Hematopoietic multipotent progenitor cell treated with erythropoietin and hydrocortisone succinate and interleukin-3 and kit ligand, for 6 days (in vitro differentiated cells): ENCODE measurements at regions not wholly inside any gene's neighbourhood (a gene's known extent, or its start where the extent isn't known, plus 50 kb on each side); places are given as distances from the start of the nearest gene placed in this dataset.
A peak's percentile ranks its signal among the peaks of the same experiment; 100 is the strongest.
"Not testable (repeated sequence)": the region's sequence is repeated elsewhere in the genome, so short reads cannot be mapped to it uniquely, and the experiment has no call there.

Experiments
- DNase-seq: peaks from one replicate; pipeline ENCODE4 v3.0.0-alpha.2; 2015

DNA sequence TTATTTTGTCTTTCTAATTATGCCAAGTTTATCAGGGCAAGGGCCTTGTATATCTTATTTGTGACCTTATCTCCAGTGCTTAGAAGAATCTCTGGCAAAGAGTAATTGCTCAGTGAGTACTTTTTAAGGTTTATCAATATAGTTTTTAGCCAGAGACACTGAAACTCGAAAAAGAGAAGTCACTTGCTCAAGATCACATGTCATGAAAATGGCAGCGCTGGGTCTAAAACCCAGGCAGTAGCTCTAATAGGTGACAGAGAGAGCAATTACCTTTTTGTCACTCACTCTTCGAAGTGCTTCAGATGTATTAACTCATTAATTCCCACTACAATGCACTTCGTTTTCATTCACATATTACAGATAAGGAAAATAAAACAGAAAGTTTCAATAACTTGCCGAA lies 667.5 kb downstream of the DOK5 start:
- no peak for DNase-seq

DNA sequence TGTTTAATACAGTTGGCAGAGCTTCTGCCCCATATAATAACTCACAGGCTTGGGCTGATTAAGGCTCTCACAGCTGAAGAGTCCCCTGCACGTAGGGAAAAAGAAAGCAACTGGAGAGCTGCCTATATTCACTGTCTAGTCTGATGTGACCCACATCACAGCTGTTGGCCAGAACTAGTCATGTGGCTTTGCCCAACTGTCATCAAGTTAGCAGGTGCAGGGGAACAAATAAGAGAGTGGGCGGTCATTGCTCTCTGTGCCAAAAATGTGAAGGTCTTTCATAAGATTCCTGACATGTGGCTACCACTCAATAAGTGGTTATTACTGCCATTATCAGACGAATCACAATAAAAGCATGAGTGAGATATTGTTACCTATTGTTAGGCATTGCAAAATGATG lies 665.2 kb downstream of the DOK5 start:
- DNase-seq, result no peak

DNA sequence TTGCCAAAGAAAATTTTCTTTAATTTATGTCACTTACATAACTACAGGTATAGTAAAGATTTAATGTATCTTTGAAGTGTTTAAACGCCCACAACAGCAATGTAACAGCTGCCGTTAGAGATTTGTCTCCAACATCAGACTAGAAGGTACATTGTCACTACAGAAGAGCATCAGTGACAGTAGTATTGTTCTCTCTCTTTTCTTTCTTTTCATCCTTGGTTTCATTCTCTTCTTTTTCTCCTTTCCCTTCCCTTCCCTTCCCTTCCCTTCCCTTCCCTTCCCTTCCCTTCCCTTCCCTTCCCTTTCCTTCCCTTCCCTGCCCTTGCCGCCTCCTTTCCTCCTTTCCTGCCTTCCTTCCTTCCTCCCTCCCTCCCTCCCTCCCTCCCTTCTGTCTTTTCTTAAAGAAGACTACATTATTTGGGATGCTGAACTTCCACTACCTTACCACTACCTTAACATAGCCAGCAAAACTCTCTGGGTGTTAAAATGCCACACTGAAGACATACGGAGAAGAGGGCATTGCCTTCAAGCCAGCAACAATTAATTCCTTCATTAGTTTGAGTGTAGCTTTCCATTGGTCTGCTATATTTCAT lies 663.9 kb downstream of the DOK5 start:
- no peak for DNase-seq

DNA sequence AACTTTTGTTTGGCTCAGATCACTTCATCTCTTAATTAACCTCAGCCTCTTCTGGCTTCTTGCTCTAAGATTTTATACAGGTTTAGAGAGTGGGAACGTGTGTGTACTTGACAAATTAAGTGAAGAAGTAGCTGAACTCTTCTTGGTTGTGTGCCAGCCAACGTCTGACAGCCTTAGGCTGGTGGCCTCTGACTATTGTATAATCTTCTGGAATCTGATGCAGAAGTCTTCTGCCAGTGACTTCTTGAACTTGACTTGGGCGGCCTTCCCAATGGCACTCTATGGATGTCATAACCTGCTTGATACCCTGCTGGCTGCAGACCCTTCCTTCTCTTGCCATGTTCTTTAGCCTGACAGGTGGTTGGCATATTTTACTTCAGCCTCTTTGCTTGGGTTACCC lies 660.5 kb downstream of the DOK5 start:
- DNase-seq, result no peak

DNA sequence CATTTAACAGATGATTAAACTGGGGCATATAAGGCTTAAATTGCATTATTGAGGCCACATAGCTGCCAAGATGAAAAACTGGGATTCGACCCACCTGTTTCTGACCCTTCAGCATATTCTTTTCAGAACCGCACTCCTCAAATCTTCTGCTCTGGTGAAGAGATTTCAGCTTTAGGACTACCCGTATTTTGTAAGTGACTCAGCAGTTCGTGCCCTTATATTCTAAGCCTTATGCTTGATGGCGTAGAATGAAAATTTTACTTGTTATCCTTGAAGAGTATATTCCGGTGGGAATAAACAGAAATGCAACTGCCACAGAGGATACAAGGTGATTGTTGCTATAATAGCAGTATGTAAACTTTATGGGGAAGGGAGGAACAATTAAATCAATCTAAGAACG lies 657.1 kb downstream of the DOK5 start:
- no peak for DNase-seq

DNA sequence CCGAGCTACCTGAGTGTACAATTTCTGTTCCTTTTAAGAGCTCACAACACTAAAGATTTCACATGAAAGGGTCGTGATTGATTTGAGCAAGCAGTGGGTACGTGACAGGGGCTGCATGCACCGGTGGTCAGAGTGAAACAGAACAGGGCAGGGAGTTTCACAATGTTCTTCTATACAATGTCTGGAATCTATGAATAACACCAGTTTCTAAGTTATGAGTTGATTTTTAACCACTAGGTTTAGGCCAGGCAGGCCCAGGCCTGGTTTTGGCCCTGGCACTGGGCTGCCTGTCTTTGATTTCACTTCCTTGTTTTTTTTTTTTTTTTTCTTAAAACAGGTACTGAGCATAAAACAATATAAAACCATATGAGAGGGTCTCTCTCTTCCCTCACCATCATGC lies 642.2 kb downstream of the DOK5 start:
- DNase-seq, result not testable (repeated sequence)

DNA sequence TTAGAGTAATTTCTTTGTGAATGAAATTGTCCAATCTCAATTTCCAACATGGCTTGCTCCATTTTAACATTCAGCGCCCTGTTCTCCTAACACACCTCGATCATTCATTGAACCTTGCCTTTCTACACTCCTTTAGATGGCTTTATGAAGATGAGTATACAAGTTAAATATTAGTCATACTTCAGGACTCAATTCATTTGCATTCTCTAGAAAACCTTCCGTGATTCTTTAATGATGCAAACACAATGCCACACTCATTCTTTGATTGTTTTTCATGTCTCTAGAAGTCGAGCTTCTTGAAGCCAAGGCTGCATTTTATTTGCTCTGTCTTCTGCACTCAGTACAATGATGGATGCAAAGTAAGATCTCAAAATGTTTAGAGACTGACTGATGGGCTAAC lies 641.2 kb downstream of the DOK5 start:
- no peak for DNase-seq

DNA sequence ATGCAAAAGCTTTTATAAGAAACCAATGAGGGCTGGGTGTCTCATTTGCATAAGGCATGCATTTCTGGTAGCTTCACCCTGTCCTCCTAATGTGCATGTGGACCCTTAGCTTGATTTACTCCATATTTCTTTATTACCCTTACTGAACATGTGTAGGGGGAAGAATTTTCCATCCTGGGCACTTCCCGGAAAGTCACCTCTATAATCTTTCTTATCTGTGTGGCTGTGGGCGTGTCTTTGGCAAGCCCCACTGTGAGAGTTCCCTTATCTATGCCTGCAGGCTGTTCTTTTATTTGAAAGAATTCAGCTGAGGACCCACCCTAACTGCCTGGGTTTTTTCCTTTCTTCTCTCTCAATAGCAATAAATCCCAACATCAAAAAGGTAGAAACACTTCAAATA lies 627.8 kb downstream of the DOK5 start:
- DNase-seq, result peak; percentile 90

DNA sequence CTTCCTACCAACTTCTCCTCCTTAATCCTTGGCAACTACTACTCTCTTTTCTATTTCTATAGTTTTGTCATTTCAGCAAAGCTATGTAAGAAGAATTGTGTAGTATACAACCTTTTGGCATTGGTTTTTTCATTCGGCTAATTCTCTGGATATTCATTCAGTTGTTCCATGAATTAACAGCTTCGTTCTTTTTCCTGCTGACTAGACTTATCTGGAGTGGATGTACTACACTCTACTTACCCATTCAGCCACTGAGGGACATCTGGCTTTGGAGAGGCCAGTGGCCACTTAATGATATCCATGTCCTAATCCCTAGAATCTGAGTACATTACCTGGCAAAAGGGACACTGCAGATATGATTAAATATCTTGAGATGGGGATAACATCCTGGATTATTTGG lies 623.9 kb downstream of the DOK5 start:
- DNase-seq, result no peak

DNA sequence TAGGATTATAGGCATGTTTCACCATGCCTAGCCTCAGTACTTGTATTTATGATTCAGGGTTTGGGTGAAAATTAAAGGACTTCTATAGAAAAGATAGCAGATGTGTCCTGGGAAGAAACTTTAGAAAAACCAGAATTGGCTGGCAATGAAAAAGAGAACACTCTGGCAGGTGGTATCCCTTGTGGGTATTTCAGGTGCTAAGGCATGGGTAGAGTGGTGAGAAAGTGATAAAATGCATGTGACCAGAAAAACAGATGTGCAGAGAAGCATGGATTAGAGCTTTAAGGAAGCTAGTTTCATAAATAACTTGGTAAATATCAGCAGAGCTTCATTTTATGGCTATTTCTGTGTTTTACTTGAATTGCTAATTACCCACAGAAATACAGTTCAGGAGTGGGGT lies 622.2 kb downstream of the DOK5 start:
- DNase-seq, result no peak

DNA sequence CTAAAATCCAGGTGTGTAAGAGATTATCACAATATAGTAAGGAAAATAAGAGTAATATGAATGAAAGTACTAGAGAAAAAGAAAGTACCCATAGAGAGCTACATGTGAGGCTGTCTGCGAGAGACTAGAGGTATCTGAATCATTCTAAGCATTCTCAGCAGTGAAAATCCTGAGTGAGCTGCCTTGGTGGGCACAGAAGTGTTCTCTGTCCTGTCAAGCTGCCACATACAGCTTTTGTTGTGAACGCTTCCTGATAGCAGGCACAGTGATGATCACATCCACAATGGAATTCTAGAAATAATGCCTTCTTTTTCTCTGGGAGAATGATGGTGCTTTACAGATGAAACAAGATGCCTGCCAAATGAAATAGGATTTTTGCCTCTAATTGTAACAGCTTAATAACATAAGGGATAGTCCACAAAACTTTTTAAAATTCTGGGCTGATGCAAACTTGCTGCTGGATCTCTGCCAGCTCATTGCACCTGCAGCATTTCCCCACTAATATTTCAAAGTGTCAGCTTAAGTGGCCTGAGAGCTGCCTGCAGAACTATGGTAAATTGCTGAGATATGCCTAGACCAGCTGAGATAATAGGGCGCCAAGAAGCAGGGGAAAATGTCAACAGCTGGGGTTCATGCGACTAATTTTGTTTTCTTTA lies 620.5 kb downstream of the DOK5 start:
- no peak for DNase-seq

DNA sequence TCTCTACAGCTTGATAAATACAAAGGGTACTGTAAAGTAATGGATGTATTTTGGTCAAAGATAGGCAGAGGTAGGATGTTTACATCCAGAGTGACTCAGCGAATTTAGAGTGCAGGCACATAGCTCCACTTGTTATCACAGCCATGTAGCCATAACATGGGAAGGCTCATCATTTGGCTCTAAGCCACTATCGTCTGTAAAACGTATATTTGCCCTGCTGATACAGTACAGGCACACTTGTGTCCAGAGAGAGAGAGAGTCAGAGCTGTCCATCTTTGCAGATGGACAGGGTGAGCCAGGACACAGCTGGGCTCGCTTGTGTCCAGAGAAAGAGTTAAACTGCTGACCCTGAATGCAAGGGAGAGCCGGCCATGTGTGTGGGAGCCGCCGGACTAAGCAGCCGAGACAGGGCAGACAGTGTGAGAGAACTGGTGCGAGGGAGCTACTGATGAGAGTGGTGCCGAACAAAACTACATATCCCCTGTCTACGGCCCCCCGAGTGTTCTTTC lies 619.0 kb downstream of the DOK5 start:
- peak; percentile 70 for DNase-seq

DNA sequence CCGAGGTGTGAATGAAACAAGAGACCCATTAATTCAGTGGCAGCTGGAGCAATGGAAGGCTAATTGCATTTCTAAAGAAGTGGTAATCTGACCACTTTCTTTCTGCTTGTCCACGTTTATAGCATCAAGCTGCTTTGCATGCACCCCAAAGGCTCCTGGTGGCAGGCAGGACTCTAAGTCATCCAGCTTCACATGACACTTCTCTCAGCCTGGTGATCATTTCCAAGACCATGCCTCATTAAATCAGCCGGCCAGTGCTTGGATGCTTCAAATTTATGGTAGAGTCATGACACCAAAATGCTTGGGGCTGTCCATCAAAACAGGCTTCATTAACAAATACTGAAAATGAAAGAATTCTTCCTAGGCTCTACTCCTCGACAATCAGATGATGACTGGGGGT lies 614.9 kb downstream of the DOK5 start:
- DNase-seq, result no peak

DNA sequence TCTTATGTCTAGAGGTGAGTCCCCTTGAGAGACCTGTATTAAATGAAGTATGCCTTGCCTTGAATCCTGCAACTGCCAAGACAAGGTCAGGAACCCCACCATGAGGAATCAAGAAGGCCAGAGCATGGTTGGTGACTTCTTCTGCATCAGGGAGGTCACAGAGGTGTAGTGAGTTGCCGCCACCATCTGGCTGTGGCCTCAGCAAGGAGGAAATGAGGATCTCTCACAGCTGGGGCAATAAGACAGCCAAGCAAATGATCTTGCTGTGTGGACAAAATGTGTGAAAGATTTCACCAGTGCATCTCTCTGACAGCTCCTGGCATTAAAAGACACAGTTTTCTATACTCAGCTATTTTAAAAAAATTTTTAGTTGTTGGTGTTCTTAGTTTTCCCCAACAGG lies 611.0 kb downstream of the DOK5 start:
- no peak for DNase-seq

DNA sequence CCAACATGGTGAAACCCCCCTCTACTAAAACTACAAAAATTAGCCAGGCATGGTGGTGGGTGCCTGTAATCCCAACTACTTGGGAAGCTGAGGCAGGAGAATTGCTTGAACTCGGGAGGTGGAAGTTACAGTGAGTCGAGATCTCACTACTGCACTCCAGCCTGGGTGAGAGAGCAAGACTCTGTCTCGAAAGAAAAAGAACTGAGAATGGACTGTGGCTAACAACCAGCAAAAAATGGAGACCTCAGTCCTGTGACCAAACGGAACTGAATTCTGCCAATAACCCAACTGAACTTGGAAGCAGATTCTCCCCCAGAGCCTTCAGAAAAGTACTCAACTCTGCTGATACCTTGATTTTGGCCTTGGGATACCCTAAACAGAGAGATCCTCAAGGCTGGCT lies 604.5 kb downstream of the DOK5 start:
- no peak for DNase-seq

DNA sequence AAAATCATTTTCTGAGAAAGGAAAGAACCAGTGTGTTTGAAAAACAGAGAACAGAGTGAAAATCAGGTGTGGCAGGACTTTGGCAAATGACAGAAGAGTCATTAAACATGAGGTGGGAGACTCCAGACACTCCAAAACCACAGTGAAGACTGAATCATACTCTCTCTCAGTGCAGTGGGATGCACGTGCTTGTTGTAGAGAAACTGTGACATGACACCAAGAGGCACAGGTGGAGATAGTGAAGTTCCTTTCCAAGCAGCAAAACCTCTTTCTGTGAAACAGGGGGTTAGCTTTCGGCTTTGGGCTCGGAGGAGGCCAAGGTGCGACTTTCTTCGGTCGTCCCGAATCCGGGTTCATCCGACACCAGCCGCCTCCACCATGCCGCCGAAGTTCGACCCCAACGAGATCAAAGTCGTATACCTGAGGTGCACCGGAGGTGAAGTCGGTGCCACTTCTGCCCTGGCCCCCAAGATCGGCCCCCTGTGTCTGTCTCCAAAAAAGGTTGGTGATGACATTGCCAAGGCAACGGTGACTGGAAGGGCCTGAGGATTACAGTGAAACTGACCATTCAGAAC lies 599.0 kb downstream of the DOK5 start:
- DNase-seq, result not testable (repeated sequence)

DNA sequence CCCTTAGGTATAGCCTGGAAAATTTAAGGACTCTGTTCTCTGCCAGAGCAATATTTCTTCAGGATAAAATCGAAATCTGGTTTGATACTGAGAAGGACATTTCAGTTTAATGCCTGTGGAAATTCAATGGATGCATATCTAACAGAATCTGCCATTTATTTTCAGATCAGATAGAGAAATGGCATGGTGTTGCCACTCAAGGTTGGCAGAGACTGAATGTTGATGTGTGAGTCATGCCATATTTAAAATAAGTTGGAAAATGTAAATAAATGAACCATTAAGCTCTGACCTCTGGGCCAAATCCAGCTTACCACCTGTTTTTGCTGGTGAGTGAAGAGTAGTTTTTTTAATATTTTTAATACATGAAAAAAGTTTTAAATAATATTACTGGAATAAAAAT lies 594.6 kb downstream of the DOK5 start:
- DNase-seq, result no peak

DNA sequence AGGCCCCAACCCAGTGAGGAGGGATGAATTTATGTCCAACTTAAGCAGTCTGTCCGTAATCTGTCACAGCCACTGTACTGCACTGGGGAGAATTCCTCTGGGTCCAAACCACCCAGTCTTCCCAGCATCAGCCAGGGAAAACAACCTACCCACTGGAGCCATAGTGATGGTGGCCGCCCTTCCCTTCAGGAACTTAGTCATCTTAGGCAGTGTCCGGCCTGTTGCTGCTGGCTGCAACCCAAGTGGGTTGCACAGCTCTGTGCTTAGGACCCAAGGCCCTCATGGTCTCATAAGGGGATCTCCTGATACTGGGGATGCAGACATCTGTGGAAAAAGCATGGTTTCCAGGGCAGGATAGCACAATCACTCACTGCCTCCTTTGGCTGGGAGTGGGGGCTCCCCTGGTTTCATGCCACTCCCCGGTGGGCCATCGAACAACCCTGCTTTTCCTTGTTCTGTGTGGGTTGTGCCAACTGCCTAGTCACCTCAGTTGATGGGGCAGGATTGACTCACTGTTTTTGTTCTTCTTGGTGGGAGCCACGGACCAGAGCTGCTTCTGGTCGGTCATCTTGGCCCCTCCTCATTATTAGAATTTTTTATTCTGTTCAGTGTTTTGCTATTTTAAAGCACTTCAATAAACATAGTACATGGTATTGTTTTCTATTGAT lies 591.9 kb downstream of the DOK5 start:
- DNase-seq, result no peak

DNA sequence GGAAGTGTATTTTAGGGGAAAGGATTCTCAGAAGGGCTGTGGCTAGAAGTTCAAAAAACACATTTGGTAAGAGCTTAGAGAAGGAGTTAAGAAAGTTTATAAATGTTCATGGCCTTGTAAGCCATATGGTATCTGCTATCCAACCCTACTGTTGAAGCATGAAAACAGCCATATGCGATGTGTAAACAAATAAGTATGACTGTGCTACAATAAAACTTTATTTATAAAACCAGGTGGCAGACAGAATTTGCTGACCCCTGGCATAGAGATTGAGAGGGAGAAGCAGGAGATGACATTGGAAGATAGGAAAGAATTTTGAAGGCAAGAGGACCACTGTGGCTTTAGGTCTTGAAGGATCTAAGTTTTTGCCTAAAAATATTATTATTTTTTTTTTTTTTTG lies 583.5 kb downstream of the DOK5 start:
- DNase-seq, result no peak

DNA sequence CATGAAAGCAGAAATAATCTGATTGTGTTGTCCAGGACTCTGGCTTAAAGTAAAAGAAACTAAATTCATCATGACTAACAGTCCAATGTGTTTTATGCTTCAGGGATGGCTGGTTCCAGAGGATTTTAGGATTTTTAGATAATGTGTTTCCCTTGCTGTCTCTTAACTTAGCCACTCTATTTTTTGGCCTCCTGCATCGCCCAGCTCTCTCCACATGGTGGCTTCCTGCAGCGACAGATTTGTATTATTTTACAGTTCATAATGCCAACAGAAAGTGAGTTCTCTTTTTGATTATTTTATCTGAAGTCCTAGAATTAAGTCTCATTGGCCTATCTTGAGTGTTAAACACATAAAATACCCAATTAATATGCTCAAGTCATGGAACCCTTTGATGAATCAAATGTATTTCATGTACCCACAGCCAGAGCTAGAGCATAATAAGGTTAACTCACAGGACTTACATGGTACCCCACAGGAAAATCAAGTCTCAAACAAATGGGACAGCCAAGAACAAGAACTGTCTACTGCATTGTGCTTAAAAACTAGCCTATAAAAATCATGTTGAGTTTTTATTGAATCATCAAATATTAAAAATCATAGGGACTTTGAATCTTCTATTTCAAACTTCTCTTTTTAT lies 582.5 kb downstream of the DOK5 start:
- peak; percentile 8 for DNase-seq

DNA sequence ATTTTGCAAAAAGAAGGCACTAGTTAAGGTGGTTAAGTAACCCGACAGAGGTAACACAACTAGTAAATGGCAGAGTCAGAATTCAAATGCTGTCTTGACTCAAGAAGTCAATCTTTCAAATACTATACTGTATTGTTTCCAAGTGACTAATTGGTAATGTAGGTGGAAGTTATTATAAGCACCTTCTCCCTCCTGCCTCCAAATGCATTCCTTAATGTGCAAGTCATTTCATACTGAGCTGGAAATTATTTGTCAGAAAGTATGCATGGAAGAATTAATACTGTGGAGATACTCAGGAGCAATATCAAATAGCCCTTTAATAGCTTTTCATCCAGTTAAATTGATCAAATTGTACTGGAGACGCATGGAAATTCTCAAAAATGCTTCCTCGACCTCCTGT lies 579.1 kb downstream of the DOK5 start:
- no peak for DNase-seq

DNA sequence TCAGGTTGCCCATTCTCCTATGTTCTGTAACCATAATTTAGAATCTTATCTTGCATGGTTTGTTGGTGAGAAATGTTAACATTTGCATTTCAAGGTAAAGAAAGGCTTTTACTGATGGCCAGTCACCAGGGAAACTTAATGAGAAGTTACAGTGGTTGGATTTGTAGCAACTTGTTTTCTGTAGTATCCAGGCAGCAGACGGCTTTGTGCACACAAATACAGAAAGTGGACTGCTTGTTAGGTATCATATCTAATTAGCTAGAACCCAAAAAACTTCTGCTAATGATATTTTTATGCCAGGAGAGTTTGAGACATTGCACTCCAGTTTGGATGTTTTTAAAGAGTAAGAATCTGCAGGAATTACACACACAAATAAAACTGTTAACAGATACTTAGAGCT lies 578.0 kb downstream of the DOK5 start:
- DNase-seq, result no peak

DNA sequence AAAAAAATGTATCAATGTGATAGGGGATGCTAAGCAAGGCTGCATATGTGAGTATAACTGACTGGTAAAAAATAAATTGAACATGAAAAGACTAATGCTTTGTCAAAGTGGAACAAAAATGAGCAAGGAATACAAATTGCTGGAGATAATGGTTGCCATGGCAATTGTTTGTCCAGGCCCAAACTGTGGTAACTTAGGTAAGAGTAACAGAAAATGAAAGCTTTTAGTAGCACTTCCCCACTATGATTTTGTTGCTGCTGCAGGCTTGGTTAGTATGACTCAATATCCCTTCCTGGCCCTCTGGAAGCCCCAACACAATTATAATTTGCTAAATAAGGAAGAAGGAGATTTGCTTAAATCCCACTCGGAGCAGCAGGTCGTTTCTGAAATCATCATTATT lies 577.1 kb downstream of the DOK5 start:
- no peak for DNase-seq

DNA sequence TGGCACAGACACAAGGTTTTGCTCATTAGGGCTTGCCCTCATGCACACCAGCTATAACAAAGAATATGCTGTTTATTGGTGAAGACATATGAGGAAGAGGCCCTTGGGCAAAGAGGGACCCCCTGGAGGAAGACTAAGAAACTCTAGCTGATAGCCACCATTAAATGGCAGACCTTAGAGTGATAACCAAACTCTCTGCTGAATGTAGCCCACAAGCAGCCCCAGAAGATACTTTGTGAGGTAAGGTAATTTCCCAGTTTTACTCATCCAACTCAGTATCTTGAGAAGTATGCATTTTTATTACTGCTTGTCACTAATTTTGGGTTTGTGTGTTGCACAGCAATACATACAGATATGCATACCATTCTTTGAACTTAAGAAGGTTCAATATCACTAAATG lies 563.3 kb downstream of the DOK5 start:
- no peak for DNase-seq
